ENCODE measurements at regions not wholly inside any gene's neighbourhood (a gene's known extent, or its start where the extent isn't known, plus 50 kb on each side); places are given as distances from the start of the nearest gene placed in this dataset.

- no peak overlapping the region for H3K4me3 Mint-ChIP-seq (ENCODE audit: unreplicated experiment)
- H3K27ac Mint-ChIP-seq (ENCODE audit: unreplicated experiment) = no peak overlapping the region
- H3K36me3 Mint-ChIP-seq (ENCODE audit: low read depth) = no peaks in the 10 kb centered on the region
- no peak for DNase-seq (ENCODE audit: low spot score)
- peaks cover 5% of the 10 kb centered on the region for H3K27me3 Mint-ChIP-seq (ENCODE audit: low read depth)
- peaks cover 8% of the 10 kb centered on the region for H3K9me3 Mint-ChIP-seq (ENCODE audit: low read depth)
- no peaks in the 10 kb centered on the region for H3K4me1 Mint-ChIP-seq (ENCODE audit: low read depth)
- no peak for TF ChIP-seq CTCF (IDR thresholded peaks at IDR 0.05)
Observed at GRCh38 chr19:29395111-29395733, 130.6 kb upstream of the VSTM2B start.

- H3K4me3 Mint-ChIP-seq (ENCODE audit: unreplicated experiment) = no peak overlapping the region
- H3K4me1 Mint-ChIP-seq (ENCODE audit: low read depth) = no peaks in the 10 kb centered on the region
- H3K27ac Mint-ChIP-seq (ENCODE audit: unreplicated experiment) = no peak overlapping the region
- H3K9me3 Mint-ChIP-seq (ENCODE audit: low read depth) = peaks cover 8% of the 10 kb centered on the region
- TF ChIP-seq CTCF (IDR thresholded peaks at IDR 0.05) = no peak
- no peak for DNase-seq (ENCODE audit: low spot score)
- peaks cover 5% of the 10 kb centered on the region for H3K27me3 Mint-ChIP-seq (ENCODE audit: low read depth)
- H3K36me3 Mint-ChIP-seq (ENCODE audit: low read depth) = no peaks in the 10 kb centered on the region
Observed at GRCh38 chr19:29395734-29396414, 129.9 kb upstream of the VSTM2B start.

GRCh38 chr19:29396925-29397324 lies 128.9 kb upstream of the VSTM2B start:
- no peaks in the 10 kb centered on the region for H3K9me3 Mint-ChIP-seq (ENCODE audit: low read depth)
- no peak overlapping the region for H3K4me3 Mint-ChIP-seq (ENCODE audit: unreplicated experiment)
- no peaks in the 10 kb centered on the region for H3K4me1 Mint-ChIP-seq (ENCODE audit: low read depth)
- peaks cover 5% of the 10 kb centered on the region for H3K27me3 Mint-ChIP-seq (ENCODE audit: low read depth)
- no peak for DNase-seq (ENCODE audit: low spot score)
- no peak for TF ChIP-seq CTCF (IDR thresholded peaks at IDR 0.05)
- no peaks in the 10 kb centered on the region for H3K36me3 Mint-ChIP-seq (ENCODE audit: low read depth)
- no peak overlapping the region for H3K27ac Mint-ChIP-seq (ENCODE audit: unreplicated experiment)

- no peaks in the 10 kb centered on the region for H3K4me1 Mint-ChIP-seq (ENCODE audit: low read depth)
- H3K36me3 Mint-ChIP-seq (ENCODE audit: low read depth) = no peaks in the 10 kb centered on the region
- no peaks in the 10 kb centered on the region for H3K9me3 Mint-ChIP-seq (ENCODE audit: low read depth)
- H3K27me3 Mint-ChIP-seq (ENCODE audit: low read depth) = peaks cover 5% of the 10 kb centered on the region
- no peak overlapping the region for H3K27ac Mint-ChIP-seq (ENCODE audit: unreplicated experiment)
- no peak overlapping the region for H3K4me3 Mint-ChIP-seq (ENCODE audit: unreplicated experiment)
- DNase-seq (ENCODE audit: low spot score) = no peak
- no peak for TF ChIP-seq CTCF (IDR thresholded peaks at IDR 0.05)
Observed at GRCh38 chr19:29397748-29398147, 128.0 kb upstream of the VSTM2B start.

- no peaks in the 10 kb centered on the region for H3K36me3 Mint-ChIP-seq (ENCODE audit: low read depth)
- H3K9me3 Mint-ChIP-seq (ENCODE audit: low read depth) = no peaks in the 10 kb centered on the region
- TF ChIP-seq CTCF (IDR thresholded peaks at IDR 0.05) = no peak
- no peaks in the 10 kb centered on the region for H3K4me1 Mint-ChIP-seq (ENCODE audit: low read depth)
- peaks cover 9% of the 10 kb centered on the region for H3K27me3 Mint-ChIP-seq (ENCODE audit: low read depth)
- no peak overlapping the region for H3K4me3 Mint-ChIP-seq (ENCODE audit: unreplicated experiment)
- no peak for DNase-seq (ENCODE audit: low spot score)
- H3K27ac Mint-ChIP-seq (ENCODE audit: unreplicated experiment) = no peak overlapping the region
Observed at GRCh38 chr19:29399804-29400203, 126.0 kb upstream of the VSTM2B start.
